Right cardiac atrium (tissue), 5 donors: ENCODE measurements at regions not wholly inside any gene's neighbourhood (a gene's known extent, or its start where the extent isn't known, plus 50 kb on each side); places are given as distances from the start of the nearest gene placed in this dataset.
A peak's percentile ranks its signal among the peaks of the same experiment; 100 is the strongest.
"Not testable (repeated sequence)": the region's sequence is repeated elsewhere in the genome, so short reads cannot be mapped to it uniquely, and the experiment has no call there.

Experiments
- ATAC-seq, 2 donors: fragments of 200-7000 bp; cut with Tn5 transposase; one replicate each; pipeline versions ENCODE4 v1.8.0 to v1.9.1; 2020; ENCODE audit warnings: moderate library complexity in 2 of 2, mild to moderate bottlenecking in 1 of 2
- DNase-seq, 3 donors: peaks; one replicate each; pipeline ENCODE4 v3.0.0-alpha.2; 2020
- H3K27ac ChIP-seq: one replicate; pipeline ENCODE4 v1.5.1; 2013; ENCODE audit warnings: mild to moderate bottlenecking, low read length, control low read depth, moderate library complexity
- H3K27me3 ChIP-seq: one replicate; pipeline ENCODE4 v1.6.1; 2013; ENCODE audit not compliant: control insufficient read depth, insufficient read depth
- H3K4me1 ChIP-seq: one replicate; pipeline ENCODE4 v1.6.1; 2013; ENCODE audit warnings: low read length; ENCODE audit not compliant: control insufficient read depth, insufficient read depth
- H3K4me3 ChIP-seq: one replicate; pipeline ENCODE4 v1.5.1; 2013; ENCODE audit warnings: low read length, control low read depth
- H3K9me3 ChIP-seq: one replicate; pipeline ENCODE4 v1.6.1; 2013; ENCODE audit warnings: low read length; ENCODE audit not compliant: control insufficient read depth
- WGBS: extraction: QIAGEN DNeasy Blood & Tissue Kit; methylation state at CpG from one replicate; pipeline ENCODE4 v1.1.7; 2013; 5-methylcytosine and 5-hydroxymethylcytosine counted together
- intact Hi-C, 4 donors: fragments of 100-400 bp; cut with DNase I; formaldehyde crosslinking; loops; one replicate each; pipeline versions ENCODE4 v1.11.0 to v1.14.0; 2022 to 2023
- donor health status: healthy with polysubstance abuse.
- donor health status: DM: no; HTN: yes; CAD: no.
- donor health status: DM: no; HTN: no; CAD: no.
- donor health status: DM: no; HTN: yes; CAD: no; lungs with severe emphysema.
- donor health status: DM: yes; HTN: yes; CAD: no.

GRCh38 chr11:129701706-129702105 is 113.9 kb upstream of the TMEM45B start:
- ATAC-seq, result no peak
- intact Hi-C loops, result no loop called here
- Histone ChIP-seq H3K4me1 (no peaks in the 10 kb centered on the region), H3K9me3 (no peaks in the 10 kb centered on the region), H3K27me3 (no peaks in the 10 kb centered on the region), H3K27ac (no peak overlapping the region), H3K4me3 (no peak overlapping the region)
- WGBS, result 78% methylated on average over 6 of the region's 6 CpGs
- no peak for DNase-seq

GRCh38 chr11:129702410-129703398 is 112.9 kb upstream of the TMEM45B start:
- 83% methylated on average over 14 of the region's 14 CpGs for WGBS
- Histone ChIP-seq H3K4me3 (no peak overlapping the region), H3K4me1 (no peaks in the 10 kb centered on the region), H3K27me3 (no peaks in the 10 kb centered on the region), H3K9me3 (no peaks in the 10 kb centered on the region), H3K27ac (no peak overlapping the region)
- intact Hi-C loops, result no loop called here
- DNase-seq (no peak), ATAC-seq (no peak)

- 53% methylated on average over 6 of the region's 6 CpGs for WGBS
- peak; percentile 35 to 63 for ATAC-seq
- intact Hi-C loops, result no loop called here
- Histone ChIP-seq H3K27me3 (no peaks in the 10 kb centered on the region), H3K9me3 (no peaks in the 10 kb centered on the region), H3K27ac (no peak overlapping the region), H3K4me1 (no peaks in the 10 kb centered on the region), H3K4me3 (no peak overlapping the region)
- DNase-seq, result no peak
These were observed 111.8 kb upstream of the TMEM45B start for GRCh38 chr11:129703846-129704245.

GRCh38 chr11:129704831-129705230 is 110.8 kb upstream of the TMEM45B start:
- DNase-seq, result no peak
- ATAC-seq, result no peak
- H3K4me1 ChIP-seq, result no peaks in the 10 kb centered on the region
- H3K4me3 ChIP-seq, result no peak overlapping the region
- H3K9me3 ChIP-seq, result no peaks in the 10 kb centered on the region
- no peaks in the 10 kb centered on the region for H3K27me3 ChIP-seq
- intact Hi-C loops, result no loop called here
- H3K27ac ChIP-seq, result no peak overlapping the region
- WGBS, result 76% methylated on average over 3 of the region's 3 CpGs

GRCh38 chr11:129705341-129705740 is 110.3 kb upstream of the TMEM45B start:
- Histone ChIP-seq H3K27ac (no peak overlapping the region), H3K27me3 (no peaks in the 10 kb centered on the region), H3K9me3 (no peaks in the 10 kb centered on the region), H3K4me1 (no peaks in the 10 kb centered on the region), H3K4me3 (no peak overlapping the region)
- 70% methylated on average over 8 of the region's 8 CpGs for WGBS
- intact Hi-C loops, result no loop called here
- DNase-seq (no peak), ATAC-seq (no peak)

- DNase-seq (no peak), ATAC-seq (no peak)
- no peaks in the 10 kb centered on the region for H3K9me3 ChIP-seq
- 58% methylated on average over 7 of the region's 7 CpGs for WGBS
- H3K27me3 ChIP-seq, result no peaks in the 10 kb centered on the region
- H3K4me3 ChIP-seq, result no peak overlapping the region
- no peak overlapping the region for H3K27ac ChIP-seq
- intact Hi-C loops, result no loop called here
- no peaks in the 10 kb centered on the region for H3K4me1 ChIP-seq
These were observed 109.7 kb upstream of the TMEM45B start for GRCh38 chr11:129705933-129706332.

GRCh38 chr11:129709801-129710398 is 105.7 kb upstream of the TMEM45B start:
- no peaks in the 10 kb centered on the region for H3K27me3 ChIP-seq
- 82% methylated on average over 15 of the region's 15 CpGs for WGBS
- intact Hi-C loops, result no loop called here
- ATAC-seq, result no peak
- DNase-seq, result no peak
- H3K9me3 ChIP-seq, result no peaks in the 10 kb centered on the region
- H3K4me3 ChIP-seq, result no peak overlapping the region
- no peak overlapping the region for H3K27ac ChIP-seq
- H3K4me1 ChIP-seq, result no peaks in the 10 kb centered on the region

- intact Hi-C loops, result no loop called here
- H3K4me1 ChIP-seq, result no peaks in the 10 kb centered on the region
- no peaks in the 10 kb centered on the region for H3K27me3 ChIP-seq
- ATAC-seq (no peak), DNase-seq (no peak)
- H3K4me3 ChIP-seq, result no peak overlapping the region
- H3K9me3 ChIP-seq, result no peaks in the 10 kb centered on the region
- 67% methylated on average over 2 of the region's 2 CpGs for WGBS
- no peak overlapping the region for H3K27ac ChIP-seq
These were observed 105.2 kb upstream of the TMEM45B start for GRCh38 chr11:129710423-129710822.

- 76% methylated on average over 3 of the region's 3 CpGs for WGBS
- Histone ChIP-seq H3K4me3 (no peak overlapping the region), H3K27me3 (no peaks in the 10 kb centered on the region), H3K27ac (no peak overlapping the region), H3K4me1 (no peaks in the 10 kb centered on the region), H3K9me3 (no peaks in the 10 kb centered on the region)
- no peak for DNase-seq
- ATAC-seq, result no peak
- intact Hi-C loops, result no loop called here
These were observed 103.9 kb upstream of the TMEM45B start for GRCh38 chr11:129711760-129712159.

- intact Hi-C loops, H3K27ac ChIP-seq, H3K4me3 ChIP-seq, H3K9me3 ChIP-seq, ATAC-seq, H3K4me1 ChIP-seq, DNase-seq, H3K27me3 ChIP-seq: not testable (repeated sequence)
- 91% methylated on average over 25 of the region's 25 CpGs for WGBS
These were observed 103.0 kb upstream of the TMEM45B start for GRCh38 chr11:129712486-129713240.

- no peaks in the 10 kb centered on the region for H3K27me3 ChIP-seq
- intact Hi-C loops, result no loop called here
- no peak for DNase-seq
- no peaks in the 10 kb centered on the region for H3K9me3 ChIP-seq
- no peaks in the 10 kb centered on the region for H3K4me1 ChIP-seq
- WGBS, result 93% methylated on average over 3 of the region's 3 CpGs
- H3K4me3 ChIP-seq, result no peak overlapping the region
- ATAC-seq, result no peak
- no peak overlapping the region for H3K27ac ChIP-seq
These were observed 96.6 kb upstream of the TMEM45B start for GRCh38 chr11:129719037-129719436.
